Renal cortical epithelial cell (primary cell): ENCODE measurements at regions not wholly inside any gene's neighbourhood (a gene's known extent, or its start where the extent isn't known, plus 50 kb on each side); places are given as distances from the start of the nearest gene placed in this dataset.
A peak's percentile ranks its signal among the peaks of the same experiment; 100 is the strongest.

ENCODE experiments used
- DNase-seq: peaks from one replicate; pipeline ENCODE4 v3.0.0-alpha.2; 2011; ENCODE audit warnings: low read depth

DNA sequence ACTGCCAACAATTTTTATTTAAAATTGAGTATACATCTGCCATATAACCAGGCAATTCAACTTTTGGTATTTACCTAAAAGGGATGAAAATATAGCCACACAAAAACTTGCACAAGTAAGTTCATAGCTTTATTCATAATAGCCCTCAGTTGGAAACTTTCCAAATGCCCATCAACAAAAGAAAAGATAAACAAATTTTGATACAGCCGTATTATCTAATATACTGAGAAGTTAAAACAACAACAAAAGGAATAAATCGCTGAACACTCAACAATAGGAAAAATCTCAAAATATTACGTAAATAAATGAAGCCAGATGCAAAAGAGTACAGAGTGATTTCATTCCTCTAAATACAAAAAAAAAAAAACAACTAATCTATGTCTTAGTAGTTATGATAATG, 399.2 kb upstream of the SEMA3D start:
- no peak for DNase-seq

DNA sequence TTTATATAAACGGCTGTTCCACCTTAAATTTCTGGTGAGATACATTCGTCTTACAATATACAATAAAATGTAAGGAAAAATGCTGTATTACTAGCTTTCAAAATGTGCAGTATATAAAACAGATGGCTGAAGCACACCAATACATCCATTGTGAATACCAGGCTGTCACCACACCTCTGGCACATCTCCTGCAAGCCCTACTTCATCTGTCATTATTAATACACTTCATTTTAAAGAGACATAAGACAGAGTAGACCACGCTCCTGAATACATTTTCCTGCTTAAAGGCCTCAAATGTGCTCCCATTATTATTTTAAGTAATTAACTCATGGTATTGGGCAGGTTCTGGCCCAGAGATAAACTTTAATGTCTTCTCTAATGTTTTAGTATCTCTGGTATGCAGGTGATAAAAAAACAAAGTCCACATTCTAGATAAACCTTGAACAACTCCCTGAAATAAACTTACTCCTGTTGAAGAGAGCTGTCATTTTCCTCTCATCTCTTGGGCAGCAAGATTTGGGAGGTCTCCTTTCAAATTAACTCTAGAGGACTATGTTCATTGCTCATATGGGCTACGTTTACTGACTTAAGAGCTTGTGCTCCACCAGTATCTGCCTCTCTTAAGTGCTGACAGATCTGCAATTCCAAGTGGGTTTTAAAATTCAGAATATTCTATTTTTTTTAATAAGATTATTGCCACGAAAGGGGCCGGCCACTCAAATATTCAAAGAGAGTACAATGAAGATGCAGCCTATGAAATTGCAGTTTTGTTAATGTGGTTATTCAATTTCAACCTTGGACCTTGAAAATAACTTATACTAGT, 396.5 kb upstream of the SEMA3D start:
- DNase-seq: no peak

DNA sequence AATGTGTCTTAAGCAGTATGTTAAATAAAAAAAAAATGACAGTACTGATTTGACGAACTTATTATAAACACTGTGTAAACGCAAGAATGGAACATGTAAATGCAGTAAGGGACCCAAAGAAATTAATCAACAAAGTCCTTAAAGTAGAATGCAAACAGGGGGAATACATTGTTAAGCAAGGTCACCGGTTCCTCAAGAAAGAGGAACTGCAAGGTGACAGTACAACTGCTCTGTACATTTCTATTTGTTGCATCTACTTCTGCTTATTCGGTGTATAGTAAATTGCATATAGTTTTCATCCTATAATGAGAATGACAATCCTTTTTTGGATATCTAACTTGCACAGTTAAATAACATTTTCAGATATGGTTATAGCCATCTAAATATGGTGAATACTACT, 387.0 kb upstream of the SEMA3D start:
- no peak for DNase-seq

DNA sequence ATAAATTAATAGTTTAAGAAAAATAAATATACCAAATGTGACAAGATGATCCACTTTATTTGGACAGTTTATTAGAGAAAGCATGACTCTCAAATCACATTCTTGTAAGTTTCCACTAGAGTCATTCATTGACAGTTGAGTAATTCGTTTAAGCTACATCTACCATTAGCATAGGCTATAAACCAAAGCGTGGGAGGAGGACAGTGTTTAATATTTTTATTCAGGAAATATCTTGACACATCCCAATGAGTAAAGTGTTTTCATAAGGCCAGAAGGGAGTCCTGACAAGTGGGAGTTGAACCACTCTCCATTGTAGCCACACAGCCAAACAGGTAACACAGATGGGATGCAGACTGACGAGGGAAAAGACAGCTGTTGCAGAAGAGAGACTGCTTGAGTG, 386.5 kb upstream of the SEMA3D start:
- peak; percentile 43 for DNase-seq

DNA sequence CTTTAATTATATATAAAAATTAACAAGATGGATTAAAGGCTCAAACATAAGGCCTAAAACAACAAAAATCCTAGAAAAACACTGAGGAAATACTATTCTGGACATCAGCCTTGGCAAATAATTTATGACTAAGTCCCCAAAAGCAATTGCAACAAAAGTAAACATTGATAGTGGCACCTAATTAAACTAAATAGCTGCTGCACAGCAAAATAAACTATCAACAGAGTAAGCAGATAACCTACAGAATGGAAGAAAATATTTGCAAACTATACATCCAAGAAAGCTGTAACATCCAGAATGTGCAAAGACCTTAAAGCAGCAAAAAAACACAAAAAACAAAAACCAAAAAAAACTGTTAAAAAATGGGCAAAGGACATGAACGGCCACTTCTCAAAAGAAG, 384.0 kb upstream of the SEMA3D start:
- DNase-seq: no peak

DNA sequence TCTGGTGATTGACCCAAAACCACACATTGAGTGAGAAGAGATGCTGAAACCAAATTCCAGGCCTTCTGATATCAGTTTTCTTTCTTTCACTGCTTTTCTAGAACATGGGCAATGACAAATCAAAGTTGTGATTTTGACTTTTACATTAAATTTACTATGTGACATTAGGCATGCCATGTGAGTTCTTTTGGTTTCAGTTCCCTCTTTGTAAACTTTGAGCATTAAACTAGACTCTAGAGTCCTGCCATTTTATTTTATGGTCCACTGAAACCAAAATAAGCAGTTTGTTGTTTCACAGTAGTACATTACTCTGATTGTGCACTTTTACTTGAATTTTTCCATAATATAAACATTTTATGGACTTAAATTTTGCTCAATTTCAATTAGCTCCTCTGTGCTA, 381.1 kb upstream of the SEMA3D start:
- DNase-seq: no peak

DNA sequence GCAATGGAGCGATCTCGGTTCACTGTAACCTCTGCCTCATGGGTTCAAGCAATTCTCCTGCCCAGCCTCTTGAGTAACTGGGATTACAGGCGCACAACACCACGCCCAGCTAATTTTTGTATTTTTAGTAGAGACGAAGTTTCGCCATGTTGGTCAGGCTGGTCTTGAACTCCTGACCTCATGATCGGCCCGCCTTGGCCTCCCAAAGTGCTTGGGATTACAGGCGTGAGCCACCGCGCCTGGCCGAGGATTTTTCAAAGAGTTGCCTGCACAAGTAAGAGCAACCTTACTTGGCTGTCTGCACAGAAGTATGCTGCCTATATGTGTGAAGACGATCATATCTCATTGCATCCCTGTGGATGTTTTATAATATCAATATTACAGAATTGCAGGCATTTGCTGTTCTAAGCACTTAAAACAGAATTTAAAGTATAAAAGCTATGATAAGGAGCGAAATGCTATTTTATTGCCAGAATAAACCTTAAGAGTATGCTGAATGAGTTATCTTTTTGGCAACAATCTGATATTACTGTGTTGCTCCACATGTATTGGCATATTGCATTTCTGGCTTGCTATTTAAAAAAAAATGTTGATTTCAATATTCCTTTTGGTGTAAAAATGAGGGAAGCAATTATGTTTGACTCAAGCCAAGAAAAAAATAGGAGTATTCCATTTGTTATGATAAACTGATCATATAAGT, 379.4 kb upstream of the SEMA3D start:
- DNase-seq: no peak

DNA sequence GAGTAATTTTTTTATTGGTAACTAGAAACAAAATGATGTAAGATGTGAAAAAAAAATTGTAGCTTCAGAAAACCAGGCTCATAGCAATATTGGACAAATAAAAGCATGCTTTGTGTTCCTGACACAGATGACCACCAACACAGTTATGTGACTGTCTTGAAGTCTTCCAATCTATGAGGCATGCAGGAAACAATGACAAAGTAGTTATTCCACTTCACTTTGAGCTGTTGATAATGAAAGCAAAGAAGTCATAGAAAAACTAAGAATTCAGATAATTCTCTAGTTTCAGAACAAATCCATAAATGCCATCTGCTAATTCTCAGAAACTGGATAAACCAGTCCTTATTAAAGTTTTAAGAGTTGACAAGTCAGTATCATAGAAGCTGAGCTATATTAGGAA, 378.4 kb upstream of the SEMA3D start:
- DNase-seq: peak; percentile 7

DNA sequence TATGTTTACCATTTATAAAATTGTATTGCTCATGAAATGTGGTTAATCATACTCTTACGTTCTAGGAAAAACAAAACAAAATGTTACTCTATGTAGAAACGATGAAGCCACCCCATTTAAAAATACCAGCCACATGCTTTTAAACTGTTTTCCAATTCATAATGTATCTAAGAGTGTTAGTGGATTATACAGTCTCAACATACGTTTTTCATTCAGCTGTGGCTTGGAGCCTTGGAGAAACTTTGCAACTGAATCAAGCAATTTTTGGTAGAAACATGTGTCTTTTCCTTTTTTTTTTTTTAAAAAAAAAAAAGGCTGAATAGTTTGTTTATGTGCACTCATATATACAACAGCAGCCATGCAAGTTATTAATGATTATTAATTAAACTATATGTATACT, 378.0 kb upstream of the SEMA3D start:
- DNase-seq: no peak

DNA sequence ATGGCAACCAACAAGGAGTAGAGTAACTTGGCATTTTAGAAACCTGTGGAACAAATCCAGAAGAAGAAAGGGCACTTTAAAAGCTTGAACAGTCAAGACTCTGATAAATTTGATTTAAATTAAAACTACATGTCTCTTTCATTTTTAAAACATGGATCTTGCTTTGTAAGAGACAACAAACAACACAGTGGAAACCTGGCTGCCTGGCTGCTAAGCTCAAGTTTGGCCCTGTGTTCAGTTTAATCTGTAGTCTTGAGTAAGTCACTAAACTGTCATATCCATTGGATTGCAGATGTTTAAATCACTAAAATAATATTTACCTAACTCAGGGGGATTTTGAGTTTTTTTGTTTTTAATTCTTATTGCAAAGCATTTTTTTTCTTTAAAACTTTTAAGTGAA, 374.9 kb upstream of the SEMA3D start:
- no peak for DNase-seq

DNA sequence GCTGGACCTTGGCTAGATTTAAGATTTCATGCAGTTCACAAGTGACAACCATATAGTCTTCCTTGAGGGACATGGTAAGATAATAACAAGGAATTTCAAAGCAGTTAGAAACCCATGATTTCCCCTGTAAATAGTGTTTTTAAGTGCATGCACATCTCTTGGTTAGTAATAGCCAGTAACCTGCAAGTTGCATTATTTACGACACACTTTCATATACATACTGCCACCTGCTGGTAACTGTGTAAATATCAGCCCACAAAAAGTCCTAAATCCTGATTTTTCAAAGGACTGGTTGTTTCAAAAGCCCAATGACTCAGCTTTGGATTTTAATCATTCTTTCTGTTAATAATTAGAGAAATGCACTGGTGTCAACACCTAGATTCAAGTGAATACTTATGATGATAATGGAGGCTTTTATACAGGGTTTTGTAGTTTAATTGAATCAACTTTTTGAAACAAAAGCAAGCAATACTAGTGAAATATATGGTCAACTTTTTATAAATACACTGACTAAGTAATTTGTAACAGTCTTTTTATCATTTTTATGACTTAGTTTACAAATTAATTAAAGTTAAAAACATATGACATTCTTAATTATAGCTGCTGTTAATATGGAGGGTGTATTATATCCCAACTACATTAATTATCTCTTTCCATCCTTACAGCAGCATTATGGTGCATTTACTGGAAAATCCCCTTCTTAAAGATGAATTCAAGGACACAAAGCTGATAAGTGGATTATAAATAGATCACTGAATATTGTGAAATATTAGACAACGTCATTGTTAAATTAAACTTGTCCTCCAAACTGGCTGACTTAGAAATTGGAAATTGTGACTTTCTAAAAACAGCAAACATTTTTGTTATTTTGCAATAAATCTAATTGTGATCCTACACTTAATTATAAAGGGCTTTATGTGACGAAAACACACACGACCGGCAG, 367.7 kb upstream of the SEMA3D start:
- DNase-seq: peak; percentile 99

DNA sequence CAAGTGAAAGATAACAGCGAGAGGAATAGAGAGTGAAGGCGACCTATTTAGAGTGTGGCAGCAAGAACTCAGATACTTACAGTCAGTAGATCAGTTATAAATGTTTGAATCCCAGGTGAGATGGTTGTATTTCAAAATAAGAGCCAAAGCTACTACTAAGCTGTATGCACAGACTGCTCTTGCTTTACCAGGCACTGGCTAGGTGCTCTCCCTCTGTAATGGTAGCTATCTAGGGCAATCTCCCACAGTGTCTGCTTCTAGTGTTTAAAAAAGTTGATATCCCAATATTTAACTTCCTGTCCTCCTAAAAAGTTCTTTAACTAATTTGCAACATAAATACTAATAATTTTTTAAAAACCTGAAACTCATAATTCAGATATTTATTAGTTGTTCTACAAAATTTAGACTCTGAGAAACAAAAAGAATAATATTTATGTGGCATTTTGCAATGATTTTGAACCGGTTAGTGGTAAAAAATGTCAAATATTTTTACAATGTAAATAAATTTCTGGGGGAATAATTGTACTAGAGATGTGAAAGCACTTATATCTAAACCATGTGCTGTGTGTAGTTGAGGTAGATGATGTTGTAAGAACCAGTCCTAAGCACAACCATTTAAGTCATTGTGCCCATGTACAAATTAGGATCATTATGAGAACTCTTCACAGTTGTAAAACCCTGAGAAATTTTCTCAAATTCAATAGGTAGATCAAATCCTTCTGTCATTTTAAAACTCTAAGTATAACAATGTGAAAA, 349.3 kb upstream of the SEMA3D start:
- DNase-seq: no peak

DNA sequence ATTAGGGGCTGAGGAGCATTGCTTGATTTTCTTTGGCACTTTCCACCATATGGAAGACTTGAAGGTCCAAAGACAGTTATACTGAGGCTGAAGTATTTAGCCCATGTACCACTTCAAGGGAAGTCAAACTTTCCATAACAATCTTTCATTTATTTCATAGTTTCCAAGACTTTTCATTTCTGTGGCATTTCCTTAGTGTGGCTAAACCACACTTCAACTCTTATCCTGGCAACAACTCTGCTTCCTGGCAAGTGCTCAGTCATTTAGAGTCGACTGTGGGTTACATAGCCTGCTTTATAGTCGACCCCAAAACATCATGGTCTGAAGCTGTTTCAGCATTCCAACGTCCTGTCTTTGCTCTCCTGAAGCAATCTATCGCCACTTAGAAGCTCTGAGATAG, 343.0 kb upstream of the SEMA3D start:
- DNase-seq: no peak

DNA sequence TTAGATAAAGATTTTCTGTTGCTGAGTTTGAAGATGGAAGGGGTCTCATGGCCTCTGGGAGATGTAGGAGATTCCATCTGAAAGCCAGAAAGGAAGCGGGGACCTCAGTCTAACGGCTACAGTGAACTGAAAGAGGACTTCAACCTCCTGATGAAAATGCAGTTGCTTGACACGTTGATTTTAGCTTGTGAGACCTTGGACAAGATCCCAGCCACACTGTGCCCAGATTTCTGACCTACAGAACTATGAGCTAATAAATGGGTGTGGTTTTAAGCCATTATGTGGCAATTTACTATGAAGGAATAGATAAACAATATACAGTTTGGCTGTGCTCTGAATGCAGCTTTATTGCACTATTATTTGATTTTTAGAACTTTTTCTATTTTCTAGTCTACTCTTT, 342.3 kb upstream of the SEMA3D start:
- DNase-seq: peak; percentile 27

DNA sequence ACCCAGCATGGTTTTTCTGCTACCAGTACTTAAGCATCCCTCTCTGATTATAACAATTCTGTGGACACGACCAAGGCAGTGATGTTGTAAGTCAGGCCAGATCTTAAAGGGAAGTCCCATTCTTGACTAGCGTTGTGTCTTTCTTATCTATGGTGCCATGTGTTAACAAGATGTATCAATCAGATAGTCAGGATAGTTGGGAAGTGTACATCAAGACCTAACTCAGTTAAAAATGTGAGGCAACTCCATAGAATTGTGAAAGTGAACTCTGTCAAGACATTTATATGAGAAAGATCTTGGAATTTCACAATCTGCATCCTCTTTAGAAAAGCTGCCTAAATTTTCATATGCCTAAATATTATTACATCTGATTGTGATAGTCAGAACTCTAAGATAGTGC, 341.7 kb upstream of the SEMA3D start:
- no peak for DNase-seq

DNA sequence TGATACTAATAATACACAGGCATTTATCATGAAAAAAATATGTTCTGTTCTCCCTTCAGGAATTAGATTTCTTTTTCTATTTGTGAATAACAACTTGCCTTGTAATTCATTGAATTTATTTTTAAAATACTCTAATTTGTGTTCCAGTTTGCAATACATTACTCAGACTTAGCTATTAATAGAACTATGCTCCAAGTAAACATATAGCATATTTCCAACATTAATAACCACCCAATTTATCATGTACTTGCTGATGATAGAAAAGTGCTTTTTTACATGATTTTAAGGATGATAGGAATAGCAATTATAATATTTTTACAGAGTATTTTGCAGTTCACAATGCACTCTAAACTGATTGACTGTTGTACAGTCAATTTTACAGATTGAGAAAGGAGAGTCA, 338.8 kb upstream of the SEMA3D start:
- DNase-seq: no peak

DNA sequence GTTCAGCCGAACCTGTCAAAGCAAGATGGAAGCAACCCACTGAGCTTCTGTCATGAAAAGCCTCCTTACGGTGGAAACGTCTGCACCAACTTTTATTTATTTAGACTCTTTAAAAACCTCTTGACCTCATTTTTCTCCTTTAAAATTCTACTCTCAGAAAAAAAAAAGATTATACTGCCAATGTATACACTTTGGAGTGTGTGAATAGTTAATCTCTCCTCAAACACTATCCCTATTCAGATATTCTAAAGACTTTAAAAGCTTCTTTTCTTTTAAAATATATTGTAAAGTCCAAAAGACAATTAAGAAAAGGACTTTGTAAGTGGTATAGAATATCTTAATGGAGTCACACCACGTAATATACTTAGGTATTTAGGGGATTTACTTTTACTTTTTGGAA, 335.2 kb upstream of the SEMA3D start:
- no peak for DNase-seq

DNA sequence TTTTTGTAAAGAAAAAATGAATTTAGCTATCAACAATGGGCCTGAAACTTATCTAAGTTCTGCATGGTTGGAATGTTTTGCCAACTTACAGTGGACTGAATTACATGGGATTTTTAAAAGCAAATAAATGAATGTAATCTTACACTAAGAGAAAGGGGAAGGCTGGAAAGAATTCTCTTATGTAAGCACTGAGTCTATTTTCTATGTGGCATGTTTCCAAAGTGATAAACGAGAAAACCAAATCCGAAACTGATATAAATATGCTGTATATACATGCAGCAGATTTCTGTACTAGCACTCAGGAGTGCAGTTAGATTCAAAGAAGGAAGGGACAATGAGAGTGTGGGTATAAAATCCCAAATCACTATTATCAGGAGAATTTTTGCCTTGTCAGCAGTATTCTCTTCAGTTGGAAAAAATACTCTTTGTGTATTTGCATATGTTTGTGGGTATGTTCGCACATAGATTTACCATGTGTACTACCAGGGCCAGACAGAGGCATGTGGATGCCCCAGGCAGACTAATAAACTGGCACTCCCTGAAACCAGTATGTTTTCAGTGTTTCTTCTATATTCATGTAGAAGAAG, 334.3 kb upstream of the SEMA3D start:
- no peak for DNase-seq

DNA sequence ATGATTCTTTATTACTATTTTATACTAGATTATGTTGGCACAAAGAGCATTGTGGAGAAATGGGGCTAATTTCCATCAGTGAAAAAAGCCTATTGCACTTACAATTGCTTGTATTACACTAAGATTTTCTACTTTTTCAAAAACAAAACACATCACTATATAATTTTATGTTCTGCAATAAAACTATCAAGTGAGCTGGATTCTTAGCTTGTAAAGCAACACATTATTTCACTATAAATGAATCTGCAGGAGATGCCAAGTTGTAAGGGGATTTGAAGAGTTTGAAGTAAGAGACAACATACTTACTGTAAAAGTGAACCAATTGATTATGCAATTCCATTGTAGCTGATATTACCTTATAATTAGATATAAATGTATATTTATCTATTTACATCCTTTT, 333.3 kb upstream of the SEMA3D start:
- no peak for DNase-seq

DNA sequence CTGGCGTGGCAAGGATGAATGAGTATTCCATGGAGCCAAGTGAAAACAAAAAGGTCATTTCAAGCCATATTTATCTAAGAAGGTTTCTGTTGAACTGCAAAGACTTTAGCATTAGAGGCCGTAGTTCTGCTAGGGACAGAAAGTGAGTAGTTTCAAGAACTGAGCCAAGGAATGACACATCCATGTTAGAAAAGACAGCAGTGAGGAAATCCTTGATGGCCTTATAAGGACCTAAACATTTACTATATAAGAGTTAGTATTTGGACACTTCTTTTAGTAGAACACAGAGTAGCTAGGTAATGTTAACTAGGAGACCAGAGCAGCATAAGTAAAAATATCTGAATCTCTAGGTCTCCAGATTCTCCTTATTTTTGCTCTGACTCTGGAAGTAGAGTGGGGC, 329.8 kb upstream of the SEMA3D start:
- no peak for DNase-seq

DNA sequence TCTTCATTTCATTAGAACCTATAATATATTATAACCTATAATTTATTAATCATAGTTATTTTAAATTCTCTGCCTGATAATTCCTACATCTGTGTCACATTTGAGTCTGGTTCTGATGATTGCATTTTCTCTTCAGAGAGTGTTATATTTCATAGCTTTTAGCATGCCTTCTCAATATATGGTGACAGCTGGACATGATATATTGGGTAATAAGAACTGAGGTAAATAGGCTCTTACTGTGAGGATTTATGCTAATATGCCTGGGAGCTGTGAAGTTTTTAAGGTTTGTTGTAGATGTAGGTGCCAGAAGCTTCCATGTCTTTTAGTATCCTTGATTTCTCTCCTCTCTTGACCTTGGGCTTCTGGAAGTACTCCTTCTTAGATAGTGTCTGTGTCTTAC, 325.9 kb upstream of the SEMA3D start:
- DNase-seq: no peak
